ENCODE measurements at regions not wholly inside any gene's neighbourhood (a gene's known extent, or its start where the extent isn't known, plus 50 kb on each side); places are given as distances from the start of the nearest gene placed in this dataset.

- no peak for DNase-seq
Observed at GRCh38 chr7:46680147-46680546, 759.1 kb upstream of the IGFBP3 start.

GRCh38 chr7:46679671-46680070 is 758.6 kb upstream of the IGFBP3 start:
- no peak for DNase-seq

GRCh38 chr7:46678421-46678820 is 757.3 kb upstream of the IGFBP3 start:
- no peak for DNase-seq

GRCh38 chr7:46675456-46675855 is 754.4 kb upstream of the IGFBP3 start:
- DNase-seq, result no peak

- no peak for DNase-seq
Observed at GRCh38 chr7:46672861-46673260, 751.8 kb upstream of the IGFBP3 start.

- no peak for DNase-seq
Observed at GRCh38 chr7:46671108-46671769, 750.2 kb upstream of the IGFBP3 start.

- DNase-seq, result no peak
Observed at GRCh38 chr7:46669028-46669427, 748.0 kb upstream of the IGFBP3 start.

GRCh38 chr7:46664453-46664852 is 743.4 kb upstream of the IGFBP3 start:
- DNase-seq, result no peak

GRCh38 chr7:46663025-46663424 is 742.0 kb upstream of the IGFBP3 start:
- DNase-seq, result no peak

- DNase-seq, result no peak
Observed at GRCh38 chr7:46661431-46661830, 740.4 kb upstream of the IGFBP3 start.

- DNase-seq, result no peak
Observed at GRCh38 chr7:46660402-46660980, 739.4 kb upstream of the IGFBP3 start.

- no peak for DNase-seq
Observed at GRCh38 chr7:46658281-46658680, 737.2 kb upstream of the IGFBP3 start.

- no peak for DNase-seq
Observed at GRCh38 chr7:46654546-46655443, 733.7 kb upstream of the IGFBP3 start.

GRCh38 chr7:46653848-46654247 is 732.8 kb upstream of the IGFBP3 start:
- no peak for DNase-seq

- no peak for DNase-seq
Observed at GRCh38 chr7:46652317-46652716, 731.2 kb upstream of the IGFBP3 start.

- no peak for DNase-seq
Observed at GRCh38 chr7:46651561-46652088, 730.6 kb upstream of the IGFBP3 start.

GRCh38 chr7:46651070-46651469 is 730.0 kb upstream of the IGFBP3 start:
- DNase-seq, result no peak

GRCh38 chr7:46649876-46650275 is 728.8 kb upstream of the IGFBP3 start:
- DNase-seq, result no peak

GRCh38 chr7:46637793-46638735 is 717.0 kb upstream of the IGFBP3 start:
- no peak for DNase-seq

GRCh38 chr7:46636022-46636421 is 715.0 kb upstream of the IGFBP3 start:
- DNase-seq, result no peak

- no peak for DNase-seq
Observed at GRCh38 chr7:46633630-46634240, 712.7 kb upstream of the IGFBP3 start.
